ENCODE measurements at regions not wholly inside any gene's neighbourhood (a gene's known extent, or its start where the extent isn't known, plus 50 kb on each side); places are given as distances from the start of the nearest gene placed in this dataset.

GRCh38 chr3:22358334-22358733 is 607.3 kb upstream of the ZNF385D start:
- no peak for TF ChIP-seq CTCF (IDR thresholded peaks at IDR 0.05; ENCODE audit: borderline replicate concordance, control extremely low read depth, extremely low read depth, insufficient read depth, missing control alignments)
- in situ Hi-C loops (cut with MboI; ENCODE audit: low sequenced_read_pairs, unreplicated experiment): no loop called here
- no peak for DNase-seq (ENCODE audit: low spot score)

GRCh38 chr3:22360164-22360563 is 609.2 kb upstream of the ZNF385D start:
- in situ Hi-C loops (cut with MboI; ENCODE audit: low sequenced_read_pairs, unreplicated experiment): no loop called here
- no peak for DNase-seq (ENCODE audit: low spot score)
- no peak for TF ChIP-seq CTCF (IDR thresholded peaks at IDR 0.05; ENCODE audit: borderline replicate concordance, control extremely low read depth, extremely low read depth, insufficient read depth, missing control alignments)

- no peak for TF ChIP-seq CTCF (IDR thresholded peaks at IDR 0.05; ENCODE audit: borderline replicate concordance, control extremely low read depth, extremely low read depth, insufficient read depth, missing control alignments)
- in situ Hi-C loops (cut with MboI; ENCODE audit: low sequenced_read_pairs, unreplicated experiment): no loop called here
- DNase-seq (ENCODE audit: low spot score): no peak
These were observed 610.0 kb upstream of the ZNF385D start for GRCh38 chr3:22360970-22361369.

GRCh38 chr3:22361521-22361920 is 610.5 kb upstream of the ZNF385D start:
- in situ Hi-C loops (cut with MboI; ENCODE audit: low sequenced_read_pairs, unreplicated experiment): no loop called here
- no peak for TF ChIP-seq CTCF (IDR thresholded peaks at IDR 0.05; ENCODE audit: borderline replicate concordance, control extremely low read depth, extremely low read depth, insufficient read depth, missing control alignments)
- DNase-seq (ENCODE audit: low spot score): no peak

GRCh38 chr3:22364851-22365250 is 613.8 kb upstream of the ZNF385D start:
- no peak for DNase-seq (ENCODE audit: low spot score)
- TF ChIP-seq CTCF (IDR thresholded peaks at IDR 0.05; ENCODE audit: borderline replicate concordance, control extremely low read depth, extremely low read depth, insufficient read depth, missing control alignments): no peak
- in situ Hi-C loops (cut with MboI; ENCODE audit: low sequenced_read_pairs, unreplicated experiment): no loop called here

GRCh38 chr3:22366781-22367180 is 615.8 kb upstream of the ZNF385D start:
- in situ Hi-C loops (cut with MboI; ENCODE audit: low sequenced_read_pairs, unreplicated experiment): no loop called here
- no peak for DNase-seq (ENCODE audit: low spot score)
- no peak for TF ChIP-seq CTCF (IDR thresholded peaks at IDR 0.05; ENCODE audit: borderline replicate concordance, control extremely low read depth, extremely low read depth, insufficient read depth, missing control alignments)

GRCh38 chr3:22371036-22371435 is 620.0 kb upstream of the ZNF385D start:
- no peak for DNase-seq (ENCODE audit: low spot score)
- TF ChIP-seq CTCF (IDR thresholded peaks at IDR 0.05; ENCODE audit: borderline replicate concordance, control extremely low read depth, extremely low read depth, insufficient read depth, missing control alignments): no peak
- in situ Hi-C loops (cut with MboI; ENCODE audit: low sequenced_read_pairs, unreplicated experiment): no loop called here

Data from GM13976 (cell line).